ENCODE measurements at regions not wholly inside any gene's neighbourhood (a gene's known extent, or its start where the extent isn't known, plus 50 kb on each side); places are given as distances from the start of the nearest gene placed in this dataset.

DNA sequence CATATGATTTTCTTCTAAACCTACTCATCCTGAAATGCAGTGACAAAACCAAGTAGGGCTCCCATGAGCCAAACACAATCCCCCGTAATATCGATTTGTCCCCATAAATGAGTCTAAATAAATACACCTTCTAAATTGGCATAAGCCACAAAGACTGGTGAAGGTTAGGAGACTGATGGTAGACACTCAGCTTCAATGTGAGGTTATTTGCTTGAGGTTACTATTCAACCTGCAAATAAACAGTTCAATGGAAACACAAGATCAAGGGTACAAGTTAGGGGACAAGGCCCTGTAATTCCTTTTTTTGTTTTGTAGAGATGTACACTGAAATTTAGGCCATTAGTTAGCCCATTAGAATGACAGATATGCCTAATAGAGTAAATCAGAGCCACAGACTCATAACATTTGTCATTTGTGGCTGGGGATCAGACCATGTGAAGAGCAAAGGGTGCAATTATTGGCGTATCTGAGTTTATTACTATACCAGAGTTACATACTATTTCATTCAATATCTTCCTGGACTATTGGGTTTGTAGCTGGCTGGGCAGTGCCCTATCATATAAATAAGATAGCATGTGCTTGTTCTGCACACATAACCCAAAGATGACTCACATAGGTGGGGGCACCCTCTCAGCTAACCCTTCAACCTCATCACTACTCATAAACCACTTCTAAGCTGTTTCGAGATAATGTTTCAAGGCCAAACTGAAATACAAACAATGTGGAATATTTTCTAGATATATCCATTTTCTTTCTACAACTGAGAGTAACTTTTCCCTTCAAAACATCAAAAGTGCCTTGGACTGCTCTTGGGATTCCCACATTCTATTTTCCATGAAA, 695.3 kb downstream of the KCNA4 start:
- no peak overlapping the region for H3K4me3 ChIP-seq (ENCODE audit: control insufficient read depth, low read depth, low read length)
- DNase-seq (ENCODE audit: low read depth) = no peak
- TF ChIP-seq, protein P1, sequence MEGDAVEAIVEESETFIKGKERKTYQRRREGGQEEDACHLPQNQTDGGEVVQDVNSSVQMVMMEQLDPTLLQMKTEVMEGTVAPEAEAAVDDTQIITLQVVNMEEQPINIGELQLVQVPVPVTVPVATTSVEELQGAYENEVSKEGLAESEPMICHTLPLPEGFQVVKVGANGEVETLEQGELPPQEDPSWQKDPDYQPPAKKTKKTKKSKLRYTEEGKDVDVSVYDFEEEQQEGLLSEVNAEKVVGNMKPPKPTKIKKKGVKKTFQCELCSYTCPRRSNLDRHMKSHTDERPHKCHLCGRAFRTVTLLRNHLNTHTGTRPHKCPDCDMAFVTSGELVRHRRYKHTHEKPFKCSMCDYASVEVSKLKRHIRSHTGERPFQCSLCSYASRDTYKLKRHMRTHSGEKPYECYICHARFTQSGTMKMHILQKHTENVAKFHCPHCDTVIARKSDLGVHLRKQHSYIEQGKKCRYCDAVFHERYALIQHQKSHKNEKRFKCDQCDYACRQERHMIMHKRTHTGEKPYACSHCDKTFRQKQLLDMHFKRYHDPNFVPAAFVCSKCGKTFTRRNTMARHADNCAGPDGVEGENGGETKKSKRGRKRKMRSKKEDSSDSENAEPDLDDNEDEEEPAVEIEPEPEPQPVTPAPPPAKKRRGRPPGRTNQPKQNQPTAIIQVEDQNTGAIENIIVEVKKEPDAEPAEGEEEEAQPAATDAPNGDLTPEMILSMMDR (IDR thresholded peaks at IDR 0.05; ENCODE audit: control insufficient read depth, insufficient read depth, low read depth, low read length, missing control alignments) = no peak

DNA sequence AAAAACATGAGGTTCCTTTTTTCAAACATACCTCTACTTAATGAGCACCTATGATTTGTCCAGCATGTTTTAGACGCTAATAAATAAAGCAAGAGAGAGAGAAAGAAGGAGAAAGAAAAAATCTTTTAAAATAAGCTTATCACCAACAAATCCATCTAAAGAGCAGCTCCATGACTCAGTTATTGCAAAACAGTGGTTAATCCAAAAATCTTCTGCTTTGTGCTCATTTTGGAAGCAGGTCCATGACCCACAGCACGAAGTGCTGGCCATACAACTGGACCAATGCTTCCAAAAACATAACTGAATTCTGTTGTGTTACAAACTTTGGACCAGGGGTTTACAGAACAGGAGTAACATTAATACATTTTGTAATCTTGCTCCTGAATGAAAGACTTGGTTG, 696.6 kb downstream of the KCNA4 start:
- no peak overlapping the region for H3K4me3 ChIP-seq (ENCODE audit: control insufficient read depth, low read depth, low read length)
- DNase-seq (ENCODE audit: low read depth) = no peak
- TF ChIP-seq, protein P1 (IDR thresholded peaks at IDR 0.05; ENCODE audit: control insufficient read depth, insufficient read depth, low read depth, low read length, missing control alignments) = no peak

DNA sequence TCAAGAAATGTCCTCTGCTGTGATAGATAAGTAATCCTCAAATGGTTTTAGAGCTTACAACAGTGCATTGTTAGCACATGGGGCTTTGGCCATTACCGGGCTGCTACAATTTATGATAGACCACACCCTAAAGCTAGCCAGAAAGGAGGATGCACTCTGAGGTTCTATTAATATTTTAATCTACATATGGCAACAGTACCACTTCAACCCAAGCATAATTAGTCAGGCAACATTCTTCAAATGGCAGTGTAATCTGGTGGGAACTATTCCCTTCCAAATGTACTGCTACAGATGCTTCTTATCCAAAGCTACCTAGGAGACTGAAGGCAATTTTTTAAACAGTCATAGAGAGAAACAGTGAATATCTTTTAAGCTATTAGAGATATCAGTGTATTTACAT, 697.6 kb downstream of the KCNA4 start:
- DNase-seq (ENCODE audit: low read depth) = no peak
- no peak overlapping the region for H3K4me3 ChIP-seq (ENCODE audit: control insufficient read depth, low read depth, low read length)
- TF ChIP-seq, protein P1 (IDR thresholded peaks at IDR 0.05; ENCODE audit: control insufficient read depth, insufficient read depth, low read depth, low read length, missing control alignments) = no peak

DNA sequence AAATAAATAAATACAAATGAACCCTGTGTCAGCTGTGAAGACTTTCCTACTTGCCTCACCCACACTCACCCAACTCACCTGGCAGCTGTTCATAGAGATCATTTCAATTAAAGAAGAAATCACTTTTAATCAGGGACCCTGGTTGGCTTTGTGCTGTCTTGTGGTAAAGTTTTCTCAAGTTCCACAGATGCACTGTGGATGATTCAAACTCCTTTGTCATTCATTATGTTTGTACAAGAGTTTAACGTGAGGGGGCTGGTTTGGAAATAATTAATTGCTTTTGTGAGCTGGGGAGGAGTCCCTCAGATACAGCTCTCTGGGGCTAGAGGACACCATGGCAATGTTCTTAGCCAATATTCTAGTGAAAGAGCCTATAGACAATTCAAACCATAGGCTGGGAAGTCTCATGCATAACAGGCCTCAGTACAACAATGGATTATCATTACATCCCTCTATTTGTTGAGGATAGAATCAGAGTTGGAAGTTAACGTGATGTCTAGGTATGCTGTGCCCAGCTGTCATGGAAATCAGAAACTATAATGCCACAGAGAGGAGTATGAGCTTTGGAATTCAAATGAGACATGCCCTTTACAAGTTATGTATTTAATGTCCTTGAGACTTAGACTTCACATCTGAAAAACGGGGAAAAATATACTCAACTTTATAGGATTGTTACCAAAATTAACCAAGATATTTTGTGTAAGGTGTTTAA, 698.5 kb downstream of the KCNA4 start:
- DNase-seq (ENCODE audit: low read depth) = no peak
- TF ChIP-seq, protein P1 (IDR thresholded peaks at IDR 0.05; ENCODE audit: control insufficient read depth, insufficient read depth, low read depth, low read length, missing control alignments) = no peak
- H3K4me3 ChIP-seq (ENCODE audit: control insufficient read depth, low read depth, low read length) = no peak overlapping the region

DNA sequence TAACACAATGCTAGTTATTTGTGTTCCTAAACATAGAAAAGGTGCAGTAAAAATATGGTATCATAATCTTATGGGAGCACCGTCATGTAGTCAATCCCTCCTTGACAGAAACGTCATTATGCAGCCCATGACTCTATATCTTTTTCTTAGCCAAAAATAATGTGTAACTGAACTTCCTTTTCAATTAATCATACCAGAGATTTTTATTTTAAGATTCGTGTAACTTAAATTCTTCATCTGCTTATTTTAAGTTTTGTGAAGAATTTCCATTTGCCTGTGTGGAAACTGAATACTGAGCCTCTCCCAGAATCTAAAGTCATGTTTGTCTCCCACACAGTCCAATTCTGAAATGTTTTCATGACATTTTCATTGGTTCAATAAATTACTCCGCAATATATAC, 699.1 kb downstream of the KCNA4 start:
- H3K4me3 ChIP-seq (ENCODE audit: control insufficient read depth, low read depth, low read length) = no peak overlapping the region
- TF ChIP-seq, protein P1 (IDR thresholded peaks at IDR 0.05; ENCODE audit: control insufficient read depth, insufficient read depth, low read depth, low read length, missing control alignments) = no peak
- DNase-seq (ENCODE audit: low read depth) = no peak

DNA sequence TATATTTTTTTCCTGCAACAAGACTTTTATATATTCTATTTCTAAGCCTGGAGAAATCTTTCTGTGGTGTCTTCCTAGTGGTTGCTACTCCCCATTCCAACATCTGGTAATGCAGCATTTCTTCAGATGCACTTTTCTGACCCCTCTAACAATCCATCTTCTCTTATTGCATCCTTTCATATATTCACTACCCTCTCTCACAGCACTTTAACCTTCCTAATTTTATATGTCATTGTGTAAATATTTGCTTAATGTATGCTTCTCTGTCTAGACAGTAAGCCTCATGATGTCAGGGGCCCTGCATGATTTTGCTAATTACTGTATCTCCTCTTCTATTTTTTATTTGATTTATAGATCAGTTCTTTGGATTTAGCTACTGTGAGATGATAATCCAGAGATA, 701.6 kb downstream of the KCNA4 start:
- no peak for DNase-seq (ENCODE audit: low read depth)
- TF ChIP-seq, protein P1 (IDR thresholded peaks at IDR 0.05; ENCODE audit: control insufficient read depth, insufficient read depth, low read depth, low read length, missing control alignments) = no peak
- no peak overlapping the region for H3K4me3 ChIP-seq (ENCODE audit: control insufficient read depth, low read depth, low read length)
